Activated B cell treated with CpG ODN at 0.5 μM for 24 hours (primary cell): ENCODE measurements at regions not wholly inside any gene's neighbourhood (a gene's known extent, or its start where the extent isn't known, plus 50 kb on each side); places are given as distances from the start of the nearest gene placed in this dataset.
"Not testable (repeated sequence)": the region's sequence is repeated elsewhere in the genome, so short reads cannot be mapped to it uniquely, and the experiment has no call there.

Experiments used
- ATAC-seq: fragments of 200-7000 bp; cut with Tn5 transposase; one replicate; pipeline ENCODE4 v1.10.0; 2021; ENCODE audit warnings: low read depth, mild to moderate bottlenecking, moderate library complexity
- CTCF ChIA-PET: fragments of 350-600 bp; sonication (Branson Sonifier 250); formaldehyde crosslinking; loops from one replicate; lab custom pipeline; 2021; ENCODE audit warnings: antibody characterized with exemption; lab: Charles Lee
- POLR2A ChIA-PET: fragments of 350-600 bp; sonication (Branson Sonifier 250); formaldehyde crosslinking; loops from one replicate; lab custom pipeline; 2021; ENCODE audit warnings: antibody characterized with exemption; lab: Charles Lee
- DNase-seq: peaks from one replicate; pipeline ENCODE4 v3.0.0; 2022
- H3K27ac Mint-ChIP-seq: one replicate; pipeline ENCODE4 v1.8.0; 2020; ENCODE audit warnings: mixed read lengths
- H3K27me3 Mint-ChIP-seq: one replicate; pipeline ENCODE4 v1.8.0; 2021; ENCODE audit warnings: mixed read lengths
- H3K36me3 Mint-ChIP-seq: one replicate; pipeline ENCODE4 v1.8.0; 2021; ENCODE audit warnings: low read depth, mixed read lengths
- H3K4me1 Mint-ChIP-seq: one replicate; pipeline ENCODE4 v1.8.0; 2021; ENCODE audit warnings: mixed read lengths
- H3K4me3 Mint-ChIP-seq: one replicate; pipeline ENCODE4 v1.8.0; 2020; ENCODE audit warnings: mild to moderate bottlenecking, mixed read lengths
- H3K9me3 Mint-ChIP-seq: one replicate; pipeline ENCODE4 v1.8.0; 2020; ENCODE audit warnings: mixed read lengths
- CTCF ChIP-seq: fragments of 200-600 bp; IDR thresholded peaks from one replicate; pipeline ENCODE4 v1.8.0; 2022; ENCODE audit warnings: antibody characterized with exemption, mild to moderate bottlenecking
- intact Hi-C: fragments of 100-400 bp; cut with micrococcal nuclease; formaldehyde crosslinking; loops from one replicate; pipeline ENCODE4 v1.15.1; 2024

GRCh38 chr11:14587258-14587657 lies 56.3 kb upstream of the PDE3B start:
- Mint-ChIP-seq H3K4me3 (no peak overlapping the region), H3K4me1 (no peaks in the 10 kb centered on the region), H3K9me3 (peaks cover 2% of the 10 kb centered on the region), H3K27me3 (peaks cover 7% of the 10 kb centered on the region), H3K36me3 (no peaks in the 10 kb centered on the region), H3K27ac (no peak overlapping the region)
- ChIA-PET CTCF (no interaction called here), POLR2A (no interaction called here)
- intact Hi-C loops: no loop called here
- no peak for ATAC-seq
- DNase-seq: no peak
- TF ChIP-seq CTCF: no peak

- DNase-seq (no peak), ATAC-seq (no peak)
- ChIA-PET POLR2A (no interaction called here), CTCF (no interaction called here)
- H3K9me3 Mint-ChIP-seq: peaks cover 2% of the 10 kb centered on the region
- H3K27me3 Mint-ChIP-seq: peaks cover 7% of the 10 kb centered on the region
- no peaks in the 10 kb centered on the region for H3K36me3 Mint-ChIP-seq
- no peak overlapping the region for H3K4me3 Mint-ChIP-seq
- H3K27ac Mint-ChIP-seq: no peak overlapping the region
- H3K4me1 Mint-ChIP-seq: peaks cover 7% of the 10 kb centered on the region
- intact Hi-C loops: no loop called here
- no peak for TF ChIP-seq CTCF
Observed at GRCh38 chr11:14588681-14589080, 54.9 kb upstream of the PDE3B start.

- CTCF ChIA-PET: no interaction called here
- peaks cover 7% of the 10 kb centered on the region for H3K27me3 Mint-ChIP-seq
Observed at GRCh38 chr11:14589421-14589820, 54.2 kb upstream of the PDE3B start.

GRCh38 chr11:14591046-14591445 lies 52.6 kb upstream of the PDE3B start:
- H3K27me3 Mint-ChIP-seq, CTCF ChIA-PET, H3K9me3 Mint-ChIP-seq, POLR2A ChIA-PET, H3K4me3 Mint-ChIP-seq, H3K36me3 Mint-ChIP-seq, intact Hi-C loops, ATAC-seq, DNase-seq, H3K27ac Mint-ChIP-seq: not testable (repeated sequence)
- H3K4me1 Mint-ChIP-seq: peaks cover 13% of the 10 kb centered on the region

More at GRCh38 chr11:14589421-14589820, 54.2 kb upstream of the PDE3B start:
- H3K4me1 Mint-ChIP-seq: peaks cover 10% of the 10 kb centered on the region
- TF ChIP-seq CTCF: no peak
- DNase-seq (no peak), ATAC-seq (no peak)
- H3K9me3 Mint-ChIP-seq: peaks cover 2% of the 10 kb centered on the region
- no peaks in the 10 kb centered on the region for H3K36me3 Mint-ChIP-seq
- H3K4me3 Mint-ChIP-seq: no peak overlapping the region
- no peak overlapping the region for H3K27ac Mint-ChIP-seq
- POLR2A ChIA-PET: no interaction called here
- intact Hi-C loops: no loop called here

- POLR2A ChIA-PET: interaction anchor here (0.9 kb wide), 1 partner anchor 15 kb away, joined by 3 read pairs; no protein-coding TSS in a partner anchor
- Mint-ChIP-seq H3K4me3 (no peak overlapping the region), H3K27ac (no peak overlapping the region), H3K36me3 (peaks cover 2% of the 10 kb centered on the region), H3K27me3 (peaks cover 8% of the 10 kb centered on the region), H3K4me1 (peaks cover 13% of the 10 kb centered on the region), H3K9me3 (peaks cover 6% of the 10 kb centered on the region)
- intact Hi-C loops: no loop called here
- no peak for ATAC-seq
- TF ChIP-seq CTCF: no peak
- DNase-seq: no peak
- CTCF ChIA-PET: no interaction called here
Observed at GRCh38 chr11:14593671-14594070, 49.9 kb upstream of the PDE3B start.
